Hepatocyte (in vitro differentiated cells): ENCODE measurements at regions not wholly inside any gene's neighbourhood (a gene's known extent, or its start where the extent isn't known, plus 50 kb on each side); places are given as distances from the start of the nearest gene placed in this dataset.

ENCODE experiments used
- DNase-seq: peaks from one replicate; pipeline ENCODE4 v3.0.0-alpha.2; 2016; ENCODE audit warnings: low spot score
- H2AFZ ChIP-seq: fragments of 200-600 bp; sonication (generic); 2 replicates; pipeline ENCODE4 v1.6.0; 2016; ENCODE audit warnings: antibody characterized with exemption, mild to moderate bottlenecking
- H3K27ac ChIP-seq: fragments of 200-600 bp; sonication (generic); 2 replicates; pipeline ENCODE4 v1.5.1; 2016; ENCODE audit warnings: mild to moderate bottlenecking
- H3K27me3 ChIP-seq: fragments of 200-600 bp; sonication (generic); 2 replicates; pipeline ENCODE4 v1.6.1; 2016
- H3K36me3 ChIP-seq: fragments of 200-600 bp; sonication (generic); replicated peaks from 2 replicates; pipeline ENCODE4 v1.5.1; 2016; ENCODE audit warnings: low read depth; ENCODE audit not compliant: insufficient read depth
- H3K4me1 ChIP-seq: fragments of 200-600 bp; sonication (generic); 2 replicates; pipeline ENCODE4 v1.5.1; 2016; ENCODE audit warnings: mild to moderate bottlenecking, moderate library complexity; ENCODE audit not compliant: insufficient read depth
- H3K4me2 ChIP-seq: fragments of 200-600 bp; sonication (generic); 2 replicates; pipeline ENCODE4 v1.6.0; 2016
- H3K4me3 ChIP-seq: fragments of 200-600 bp; sonication (generic); 2 replicates; pipeline ENCODE4 v1.5.1; 2016; ENCODE audit warnings: mild to moderate bottlenecking
- H3K79me2 ChIP-seq: fragments of 200-600 bp; sonication (generic); 2 replicates; pipeline ENCODE4 v1.6.0; 2017; ENCODE audit warnings: mild to moderate bottlenecking
- H3K9me2 ChIP-seq: fragments of 200-600 bp; sonication (generic); replicated peaks from 2 replicates; pipeline ENCODE4 v1.6.0; 2017; ENCODE audit warnings: mild to moderate bottlenecking; ENCODE audit not compliant: insufficient read depth
- H3K9me3 ChIP-seq: fragments of 200-600 bp; sonication (generic); 2 replicates; pipeline ENCODE4 v1.5.1; 2016; ENCODE audit warnings: low read depth, mild to moderate bottlenecking
- H4K20me1 ChIP-seq: fragments of 200-600 bp; sonication (generic); 2 replicates; pipeline ENCODE4 v1.6.0; 2016; ENCODE audit warnings: mild to moderate bottlenecking; ENCODE audit not compliant: insufficient read depth, poor library complexity, severe bottlenecking
- EZH2 ChIP-seq: fragments of 200-600 bp; sonication (generic); IDR thresholded peaks from 2 replicates; pipeline ENCODE4 v1.6.1; 2016; ENCODE audit warnings: antibody characterized with exemption, mild to moderate bottlenecking, borderline replicate concordance
- EZH2phosphoT487 ChIP-seq: fragments of 200-600 bp; sonication (generic); IDR thresholded peaks from one replicate; pipeline ENCODE4 v1.6.1; 2018; ENCODE audit warnings: antibody characterized with exemption, mild to moderate bottlenecking, low read depth, moderate library complexity; ENCODE audit not compliant: unreplicated experiment, severe bottlenecking
- WGBS: methylation state at CpG from one replicate; pipeline ENCODE4 v1.1.6; 2016; ENCODE audit warnings: low lambda C conversion rate; ENCODE audit errors: missing lambda C conversion rate; 5-methylcytosine and 5-hydroxymethylcytosine counted together
- TF ChIP-seq, protein P1 (sequence below): fragments of 200-600 bp; sonication (generic); IDR thresholded peaks from 2 replicates; pipeline ENCODE4 v1.5.1; 2016; ENCODE audit warnings: antibody characterized with exemption, mild to moderate bottlenecking; ENCODE audit not compliant: poor library complexity

DNA sequence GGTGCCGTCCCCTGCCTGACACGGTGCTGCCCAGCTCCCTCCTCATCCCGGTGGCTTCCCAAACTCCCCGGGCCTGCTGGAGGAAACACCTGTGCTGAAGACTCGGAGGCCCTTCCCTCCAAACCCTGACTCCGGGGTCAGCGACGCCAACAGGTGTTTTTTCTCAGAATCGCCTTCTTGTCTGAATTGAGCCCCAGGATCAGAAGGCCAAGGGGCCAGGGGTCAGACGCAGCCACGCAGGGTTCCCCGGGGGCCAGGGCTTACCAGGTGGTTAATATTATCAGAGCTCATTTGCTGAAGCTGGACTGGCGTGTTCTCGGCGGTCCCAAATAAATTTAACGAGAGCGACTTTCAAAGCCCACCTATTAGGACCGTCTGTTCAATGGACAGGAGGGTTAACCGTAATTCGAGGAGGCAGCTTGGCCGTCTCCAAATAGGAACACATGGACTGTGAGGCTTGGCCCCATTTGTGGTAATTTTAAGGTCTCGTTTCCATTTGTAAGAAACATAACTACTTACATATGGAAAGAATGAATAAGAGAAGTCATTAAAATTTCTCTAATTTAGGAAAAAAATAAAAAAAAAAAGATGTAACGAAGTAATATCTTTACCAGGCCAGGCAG, 239.3 kb downstream of the CRLF2 start:
- Histone ChIP-seq H3K4me3 (no peak overlapping the region), H4K20me1 (no peaks in the 10 kb centered on the region), H3K4me2 (no peak overlapping the region), H3K36me3 (no peaks in the 10 kb centered on the region), H3K27me3 (no peaks in the 10 kb centered on the region), H3K79me2 (no peaks in the 10 kb centered on the region), H3K9me2 (no peaks in the 10 kb centered on the region), H2AFZ (no peak overlapping the region), H3K4me1 (no peaks in the 10 kb centered on the region), H3K9me3 (no peaks in the 10 kb centered on the region), H3K27ac (no peak overlapping the region)
- no peak for DNase-seq
- WGBS, result 69% methylated on average over 23 of the region's 23 CpGs
- TF ChIP-seq EZH2 (no peak), EZH2phosphoT487 (no peak)
- TF ChIP-seq, protein P1, sequence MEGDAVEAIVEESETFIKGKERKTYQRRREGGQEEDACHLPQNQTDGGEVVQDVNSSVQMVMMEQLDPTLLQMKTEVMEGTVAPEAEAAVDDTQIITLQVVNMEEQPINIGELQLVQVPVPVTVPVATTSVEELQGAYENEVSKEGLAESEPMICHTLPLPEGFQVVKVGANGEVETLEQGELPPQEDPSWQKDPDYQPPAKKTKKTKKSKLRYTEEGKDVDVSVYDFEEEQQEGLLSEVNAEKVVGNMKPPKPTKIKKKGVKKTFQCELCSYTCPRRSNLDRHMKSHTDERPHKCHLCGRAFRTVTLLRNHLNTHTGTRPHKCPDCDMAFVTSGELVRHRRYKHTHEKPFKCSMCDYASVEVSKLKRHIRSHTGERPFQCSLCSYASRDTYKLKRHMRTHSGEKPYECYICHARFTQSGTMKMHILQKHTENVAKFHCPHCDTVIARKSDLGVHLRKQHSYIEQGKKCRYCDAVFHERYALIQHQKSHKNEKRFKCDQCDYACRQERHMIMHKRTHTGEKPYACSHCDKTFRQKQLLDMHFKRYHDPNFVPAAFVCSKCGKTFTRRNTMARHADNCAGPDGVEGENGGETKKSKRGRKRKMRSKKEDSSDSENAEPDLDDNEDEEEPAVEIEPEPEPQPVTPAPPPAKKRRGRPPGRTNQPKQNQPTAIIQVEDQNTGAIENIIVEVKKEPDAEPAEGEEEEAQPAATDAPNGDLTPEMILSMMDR, result no peak

DNA sequence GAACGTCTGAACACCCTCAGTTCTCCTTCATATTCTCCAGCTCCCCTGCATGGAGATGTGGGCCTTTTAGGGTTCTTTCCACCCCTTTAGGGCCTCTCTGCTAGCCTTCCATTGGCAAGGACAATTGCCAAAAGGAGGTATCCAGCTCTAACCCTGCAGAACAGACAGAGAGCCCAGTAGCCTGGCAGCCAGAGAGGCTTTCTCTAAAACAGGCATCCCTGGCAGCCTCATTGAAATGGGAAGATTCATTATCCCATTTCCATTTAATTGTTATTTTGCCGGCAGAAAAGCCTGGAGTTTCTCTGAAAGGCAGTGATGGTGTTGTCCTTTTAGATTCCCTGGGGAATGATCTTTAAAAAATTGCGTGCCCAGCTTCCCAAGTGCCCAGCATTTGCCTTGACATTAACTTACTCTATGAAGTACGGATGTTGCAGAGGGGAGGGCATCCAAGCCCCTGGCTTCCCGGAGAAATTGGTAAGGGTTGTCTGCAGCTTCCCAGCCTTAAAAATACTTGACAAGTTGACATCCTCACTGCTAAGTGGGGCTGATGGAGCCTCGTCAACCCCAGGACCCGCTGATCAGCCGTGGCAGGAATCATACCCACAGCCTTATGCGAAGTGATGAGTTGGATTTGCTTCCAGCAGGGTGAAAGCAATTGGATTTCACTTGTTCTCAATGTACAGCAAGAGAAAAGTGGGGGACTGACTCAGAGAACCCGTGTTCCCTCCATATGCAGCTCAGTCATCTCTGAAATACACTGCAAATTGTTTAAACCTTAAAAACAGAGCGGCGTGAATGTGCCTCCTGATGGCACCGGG, 244.1 kb downstream of the CRLF2 start:
- no peaks in the 10 kb centered on the region for H3K9me3 ChIP-seq
- DNase-seq, result no peak
- no peaks in the 10 kb centered on the region for H4K20me1 ChIP-seq
- no peaks in the 10 kb centered on the region for H3K36me3 ChIP-seq
- H3K4me1 ChIP-seq, result no peaks in the 10 kb centered on the region
- H3K27ac ChIP-seq, result no peak overlapping the region
- H3K4me2 ChIP-seq, result no peak overlapping the region
- no peak overlapping the region for H3K4me3 ChIP-seq
- TF ChIP-seq EZH2phosphoT487, result no peak
- no peak overlapping the region for H2AFZ ChIP-seq
- H3K27me3 ChIP-seq, result no peaks in the 10 kb centered on the region
- H3K9me2 ChIP-seq, result no peaks in the 10 kb centered on the region
- no peaks in the 10 kb centered on the region for H3K79me2 ChIP-seq
- 72% methylated on average over 13 of the region's 13 CpGs for WGBS

DNA sequence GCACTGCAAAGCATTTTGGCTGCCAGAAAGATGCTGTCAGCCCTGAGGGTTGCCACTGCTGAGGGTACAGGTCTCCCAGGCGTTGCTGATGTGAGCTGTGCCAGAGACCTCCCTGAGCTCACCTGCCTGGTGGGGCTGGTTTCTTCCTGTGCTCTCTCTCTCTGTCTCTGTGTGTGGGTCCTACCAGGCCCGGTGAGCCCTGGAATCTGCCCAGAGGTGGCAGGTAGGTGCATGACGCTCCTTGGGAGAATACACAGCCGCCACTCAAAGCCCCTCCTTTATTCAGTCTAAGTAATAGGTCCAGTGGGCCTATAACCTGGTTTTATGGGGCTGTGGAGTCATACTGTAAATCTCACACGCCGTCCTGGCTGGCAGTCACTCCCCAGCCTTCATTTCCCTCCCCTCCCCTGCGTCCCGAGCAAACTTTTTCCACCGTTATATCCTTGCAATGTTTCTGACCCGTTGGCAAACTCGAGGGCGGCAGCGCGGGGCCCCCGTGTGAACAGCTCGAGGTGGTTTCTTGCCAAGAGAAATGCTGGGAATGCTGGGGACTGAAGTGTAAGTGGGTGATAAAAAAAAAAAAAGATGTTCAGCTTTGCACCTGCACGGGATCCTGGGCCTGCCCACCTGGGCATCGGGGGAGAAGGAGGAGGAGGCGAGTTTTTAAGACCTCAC, 245.9 kb downstream of the CRLF2 start:
- TF ChIP-seq, protein P1, result no peak
- no peak for TF ChIP-seq EZH2
- TF ChIP-seq EZH2phosphoT487, result no peak
- H3K79me2 ChIP-seq, result no peaks in the 10 kb centered on the region
- H3K4me1 ChIP-seq, result no peaks in the 10 kb centered on the region
- no peak overlapping the region for H2AFZ ChIP-seq
- no peaks in the 10 kb centered on the region for H3K27me3 ChIP-seq
- no peaks in the 10 kb centered on the region for H3K9me2 ChIP-seq
- no peak overlapping the region for H3K4me3 ChIP-seq
- no peaks in the 10 kb centered on the region for H4K20me1 ChIP-seq
- no peak overlapping the region for H3K27ac ChIP-seq
- H3K36me3 ChIP-seq, result no peaks in the 10 kb centered on the region
- DNase-seq, result no peak
- H3K4me2 ChIP-seq, result no peak overlapping the region
- WGBS, result 64% methylated on average over 19 of the region's 19 CpGs
- no peaks in the 10 kb centered on the region for H3K9me3 ChIP-seq
